H1 (cell line): ENCODE measurements at regions not wholly inside any gene's neighbourhood (a gene's known extent, or its start where the extent isn't known, plus 50 kb on each side); places are given as distances from the start of the nearest gene placed in this dataset.

Source experiments
- CTCF ChIA-PET: fragments of 300-600 bp; sonication (Branson Sonifier 250); formaldehyde crosslinking; loops from one replicate; lab custom pipeline; 2021; ENCODE audit not compliant: partially characterized antibody; lab: Charles Lee
- POLR2A ChIA-PET: fragments of 300-600 bp; sonication (Branson Sonifier 250); formaldehyde crosslinking; loops from one replicate; lab custom pipeline; 2021; ENCODE audit warnings: inconsistent platforms; ENCODE audit not compliant: partially characterized antibody; lab: Charles Lee
- DNase-seq, 2 experiments: peaks; one replicate each; pipeline versions ENCODE4 v3.0.0 to v3.0.0-alpha.2; 2010 to 2022; ENCODE audit warnings: low spot score in 2 of 2, low read depth in 1 of 2, mixed read lengths in 1 of 2
- FAIRE-seq: peaks from 2 replicates; lab custom pipeline; 2011; peaks lifted over from hg19 to GRCh38; lab: Jason Lieb, UNC
- H2AFZ ChIP-seq: 2 replicates; pipeline ENCODE4 v1.8.1; 2012; ENCODE audit warnings: low read length, inconsistent platforms
- H2AK5ac ChIP-seq: 2 replicates; pipeline ENCODE4 v1.6.1; 2013; ENCODE audit warnings: low read depth, low read length
- H2BK120ac ChIP-seq: replicated peaks from 2 replicates; pipeline ENCODE3; 2013; ENCODE audit warnings: low read depth, low read length, inconsistent platforms
- H2BK12ac ChIP-seq: 2 replicates; pipeline ENCODE4 v1.6.1; 2013; ENCODE audit warnings: low read depth, low read length
- H2BK15ac ChIP-seq: 2 replicates; pipeline ENCODE4 v1.6.1; 2013; ENCODE audit warnings: low read length
- H2BK20ac ChIP-seq: 2 replicates; pipeline ENCODE4 v1.6.1; 2013; ENCODE audit warnings: low read length
- H2BK5ac ChIP-seq: 2 replicates; pipeline ENCODE4 v1.6.1; 2013; ENCODE audit warnings: low read depth, low read length
- H3K14ac ChIP-seq: 2 replicates; pipeline ENCODE4 v1.6.1; 2013; ENCODE audit warnings: inconsistent platforms; ENCODE audit not compliant: insufficient read length
- H3K18ac ChIP-seq: 2 replicates; pipeline ENCODE4 v1.6.1; 2013; ENCODE audit warnings: low read length; ENCODE audit errors: extremely low read depth
- H3K23ac ChIP-seq: 2 replicates; pipeline ENCODE4 v1.6.1; 2013; ENCODE audit warnings: inconsistent platforms; ENCODE audit not compliant: insufficient read length
- H3K23me2 ChIP-seq: 2 replicates; pipeline ENCODE4 v1.6.1; 2013; ENCODE audit warnings: low read depth, low read length
- H3K27ac ChIP-seq: 2 replicates; pipeline ENCODE4 v1.6.1; 2011; ENCODE audit warnings: low read depth, low read length, inconsistent platforms
- H3K27me3 ChIP-seq, 4 experiments: replicated peaks in 1 of 4; 1 replicate in 1 of 4; 2 replicates in 3 of 4; pipeline versions ENCODE4 v1.6.1 to v1.8.1; 2011 to 2013; ENCODE audit warnings: low read length in 3 of 4, mild to moderate bottlenecking in 3 of 4, inconsistent platforms in 2 of 4, mixed read lengths in 2 of 4, moderate library complexity in 1 of 4; ENCODE audit not compliant: control insufficient read depth in 3 of 4, insufficient read depth in 3 of 4; ENCODE audit errors: extremely low read depth in 1 of 4
- H3K36me3 ChIP-seq, 4 experiments: 2 replicates each; pipeline versions ENCODE4 v1.6.1 to v1.8.1; 2011 to 2013; ENCODE audit warnings: mild to moderate bottlenecking in 4 of 4, low read length in 3 of 4, moderate library complexity in 2 of 4, control low read depth in 1 of 4, inconsistent platforms in 1 of 4; ENCODE audit not compliant: insufficient read depth in 4 of 4, control insufficient read depth in 2 of 4
- H3K4ac ChIP-seq: replicated peaks from 2 replicates; pipeline ENCODE3; 2013; ENCODE audit warnings: low read length, low read depth, mixed read lengths, inconsistent platforms; ENCODE audit not compliant: insufficient read length
- H3K4me1 ChIP-seq, 4 experiments: replicated peaks in 1 of 4; 1 replicate in 1 of 4; 2 replicates in 3 of 4; pipeline versions ENCODE4 v1.6.1 to v1.8.1; 2011 to 2013; ENCODE audit warnings: low read length in 3 of 4, inconsistent platforms in 2 of 4, mixed read lengths in 1 of 4; ENCODE audit not compliant: insufficient read depth in 4 of 4, control insufficient read depth in 3 of 4
- H3K4me2 ChIP-seq, 2 experiments: 2 replicates each; pipeline versions ENCODE4 v1.6.1 to v1.8.1; 2011 to 2013; ENCODE audit warnings: low read depth in 2 of 2, low read length in 2 of 2, control low read depth in 1 of 2, inconsistent platforms in 1 of 2, mild to moderate bottlenecking in 1 of 2; ENCODE audit not compliant: insufficient read depth in 1 of 2
- H3K4me3 ChIP-seq, 4 experiments: fragments of 200-600, 300-600 bp in 1 of 4; sonication (generic), shearing (Covaris generic), sonication (Bioruptor Twin) in 1 of 4; 2 replicates each; pipeline versions ENCODE4 v1.5.1 to v1.8.1; 2011 to 2016; ENCODE audit warnings: low read length in 4 of 4, low read depth in 3 of 4, control low read depth in 2 of 4, inconsistent platforms in 2 of 4, mild to moderate bottlenecking in 2 of 4, mixed read lengths in 1 of 4, moderate library complexity in 1 of 4; ENCODE audit not compliant: insufficient read depth in 2 of 4; ENCODE audit errors: extremely low read depth in 1 of 4
- H3K56ac ChIP-seq: replicated peaks from 2 replicates; pipeline ENCODE3; 2013; ENCODE audit warnings: low read depth, mild to moderate bottlenecking, mixed read lengths, low read length, inconsistent platforms; ENCODE audit not compliant: insufficient read length
- H3K79me1 ChIP-seq: 2 replicates; pipeline ENCODE4 v1.6.1; 2013; ENCODE audit warnings: low read depth, low read length, control low read depth
- H3K79me2 ChIP-seq, 2 experiments: 2 replicates each; pipeline versions ENCODE4 v1.6.1 to v1.8.1; 2012 to 2013; ENCODE audit warnings: low read length in 2 of 2, mild to moderate bottlenecking in 2 of 2, inconsistent platforms in 1 of 2; ENCODE audit not compliant: insufficient read depth in 2 of 2, control insufficient read depth in 1 of 2
- H3K9ac ChIP-seq, 4 experiments: replicated peaks in 1 of 4; 1 replicate in 1 of 4; 2 replicates in 3 of 4; pipeline versions ENCODE4 v1.6.1 to v1.8.1; 2011 to 2013; ENCODE audit warnings: low read depth in 3 of 4, low read length in 3 of 4, control low read depth in 2 of 4, mild to moderate bottlenecking in 2 of 4, moderate library complexity in 2 of 4, inconsistent platforms in 1 of 4; ENCODE audit errors: extremely low read depth in 1 of 4
- H3K9me3 ChIP-seq, 2 experiments: 2 replicates each; pipeline versions ENCODE4 v1.6.1 to v1.8.1; 2012 to 2013; ENCODE audit warnings: mild to moderate bottlenecking in 2 of 2, moderate library complexity in 2 of 2, control low read depth in 1 of 2, inconsistent platforms in 1 of 2, low read depth in 1 of 2, low read length in 1 of 2, mixed read lengths in 1 of 2; ENCODE audit not compliant: insufficient read depth in 2 of 2
- H4K20me1 ChIP-seq, 2 experiments: replicated peaks in 1 of 2; 2 replicates each; pipeline versions ENCODE3 to v1.8.1; 2011 to 2013; ENCODE audit warnings: inconsistent platforms in 2 of 2, low read length in 2 of 2, mild to moderate bottlenecking in 1 of 2; ENCODE audit not compliant: insufficient read depth in 2 of 2, control insufficient read depth in 1 of 2
- H4K5ac ChIP-seq: 2 replicates; pipeline ENCODE4 v1.6.1; 2013; ENCODE audit warnings: low read length, low read depth, mixed read lengths, inconsistent platforms; ENCODE audit not compliant: insufficient read length
- H4K8ac ChIP-seq: 2 replicates; pipeline ENCODE4 v1.8.0; 2013; ENCODE audit warnings: mild to moderate bottlenecking, moderate library complexity, low read length, inconsistent platforms; ENCODE audit not compliant: insufficient read depth; ENCODE audit errors: extremely low read depth
- H4K91ac ChIP-seq: replicated peaks from 2 replicates; pipeline ENCODE3; 2013; ENCODE audit warnings: low read length, mixed read lengths, inconsistent platforms; ENCODE audit not compliant: insufficient read length
- BRCA1 ChIP-seq: IDR thresholded peaks from 2 replicates; pipeline ENCODE4 v1.6.1; 2012; ENCODE audit warnings: low read depth, low read length, improper control_type of control experiment
- CBX5 ChIP-seq: fragments of 300-800, 300-1000 bp; sonication (generic); IDR thresholded peaks from 2 replicates; pipeline ENCODE4 v1.7.1; 2016; ENCODE audit warnings: antibody characterized with exemption, low read length, low read depth
- CEBPB ChIP-seq: IDR thresholded peaks from 2 replicates; pipeline ENCODE4 v1.6.1; 2012; ENCODE audit warnings: low read depth, low read length
- CREB1 ChIP-seq: IDR thresholded peaks from 2 replicates; pipeline ENCODE4 v1.6.1; 2012; ENCODE audit warnings: inconsistent platforms
- CTCF ChIP-seq, 3 experiments: IDR thresholded peaks; 1 replicate in 2 of 3; 2 replicates in 1 of 3; pipeline versions ENCODE4 v1.5.1 to v1.6.1; 2011; ENCODE audit warnings: low read length in 3 of 3, mild to moderate bottlenecking in 3 of 3, inconsistent platforms in 2 of 3, low read depth in 1 of 3, moderate library complexity in 1 of 3; ENCODE audit not compliant: insufficient read depth in 1 of 3; ENCODE audit errors: control extremely low read depth in 1 of 3
- EZH2 ChIP-seq: fragments of 200-600 bp; sonication (generic); IDR thresholded peaks from 2 replicates; pipeline ENCODE4 v1.7.1; 2012; ENCODE audit warnings: low read depth, mild to moderate bottlenecking, moderate library complexity, low read length, inconsistent platforms; ENCODE audit not compliant: severe bottlenecking
- FOSL1 ChIP-seq: IDR thresholded peaks from 2 replicates; pipeline ENCODE4 v1.6.1; 2011; ENCODE audit warnings: mild to moderate bottlenecking, low read depth, low read length, moderate library complexity; ENCODE audit not compliant: insufficient read depth
- JUND ChIP-seq: IDR thresholded peaks from 2 replicates; pipeline ENCODE4 v1.6.1; 2011; ENCODE audit warnings: mild to moderate bottlenecking, improper control_type of control experiment, low read length
- PHF8 ChIP-seq: fragments of 200-600 bp; sonication (generic); conservative IDR thresholded peaks from 2 replicates; pipeline ENCODE4 v1.7.1; 2012; ENCODE audit warnings: low read depth, mild to moderate bottlenecking, inconsistent platforms, low read length, moderate library complexity
- POLR2A ChIP-seq, 2 experiments: IDR thresholded peaks; 1 replicate in 1 of 2; 2 replicates in 1 of 2; pipeline ENCODE4 v1.6.1; 2011; ENCODE audit warnings: low read depth in 2 of 2, low read length in 2 of 2, mild to moderate bottlenecking in 2 of 2; ENCODE audit errors: control extremely low read depth in 1 of 2
- POLR2AphosphoS5 ChIP-seq: IDR thresholded peaks from 2 replicates; pipeline ENCODE4 v1.6.1; 2011; ENCODE audit warnings: low read depth, low read length
- SP2 ChIP-seq: IDR thresholded peaks from 2 replicates; pipeline ENCODE4 v1.6.1; 2012; ENCODE audit warnings: mild to moderate bottlenecking, low read length, inconsistent platforms
- SUZ12 ChIP-seq: fragments of 200-600 bp; sonication (generic); IDR thresholded peaks from 2 replicates; pipeline ENCODE4 v1.6.1; 2012; ENCODE audit warnings: mild to moderate bottlenecking, inconsistent platforms, low read length, moderate library complexity, mixed read lengths
- TAF1 ChIP-seq: IDR thresholded peaks from 2 replicates; pipeline ENCODE4 v1.6.1; 2011; ENCODE audit warnings: mild to moderate bottlenecking, low read depth, low read length
- YY1 ChIP-seq: IDR thresholded peaks from 2 replicates; pipeline ENCODE4 v1.6.1; 2011; ENCODE audit warnings: low read depth, mild to moderate bottlenecking, low read length
- WGBS, 2 experiments: shearing (Covaris generic) in 1 of 2; methylation state at CpG; one replicate each; pipeline versions ENCODE4 v1.1.6 to v1.1.7; 2013 to 2015; ENCODE audit warnings: low lambda C conversion rate in 2 of 2, mixed read lengths in 2 of 2, inconsistent platforms in 1 of 2, low coverage in 1 of 2, missing lambda C conversion rate in 1 of 2; ENCODE audit not compliant: insufficient replicate concordance in 2 of 2, insufficient coverage in 1 of 2, insufficient read length in 1 of 2; ENCODE audit errors: extremely low coverage in 1 of 2, missing lambda C conversion rate in 1 of 2; 5-methylcytosine and 5-hydroxymethylcytosine counted together

GRCh38 chrX:14303891-14304290, 225.4 kb upstream of the GLRA2 start:
- no peak overlapping the region for H4K91ac ChIP-seq
- no peak overlapping the region for H4K5ac ChIP-seq
- no peaks in the 10 kb centered on the region for H3K4me1 ChIP-seq
- H3K79me1 ChIP-seq, result no peaks in the 10 kb centered on the region
- H4K20me1 ChIP-seq, result no peaks in the 10 kb centered on the region
- H3K36me3 ChIP-seq, result no peaks in the 10 kb centered on the region
- no peak overlapping the region for H3K56ac ChIP-seq
- H4K8ac ChIP-seq, result no peak overlapping the region
- no peaks in the 10 kb centered on the region for H3K23me2 ChIP-seq
- DNase-seq, result no peak
- no peak overlapping the region for H2BK12ac ChIP-seq
- no peak overlapping the region for H3K4me3 ChIP-seq
- no peak overlapping the region for H3K9ac ChIP-seq
- ChIA-PET CTCF (no interaction called here), POLR2A (no interaction called here)
- H3K4me2 ChIP-seq, result no peak overlapping the region
- H3K18ac ChIP-seq, result no peak overlapping the region
- H3K4ac ChIP-seq, result no peak overlapping the region
- no peak overlapping the region for H3K27ac ChIP-seq
- no peak overlapping the region for H2BK120ac ChIP-seq
- 100% methylated on average over 2 of the region's 2 CpGs; no CpG with 5 or more reads in 1 of the 2 experiments for WGBS, 2 experiments
- no peak overlapping the region for H2BK5ac ChIP-seq
- H2BK20ac ChIP-seq, result no peak overlapping the region
- FAIRE-seq, result no peak
- H2AK5ac ChIP-seq, result no peak overlapping the region
- H3K14ac ChIP-seq, result no peak overlapping the region
- no peak overlapping the region for H3K23ac ChIP-seq
- H3K9me3 ChIP-seq, result peaks cover 0 to 3% of the 10 kb centered on the region in 2 experiments; a peak in 1 of 4 replicates
- H3K27me3 ChIP-seq, result no peaks in the 10 kb centered on the region
- no peak overlapping the region for H2BK15ac ChIP-seq
- H3K79me2 ChIP-seq, result no peaks in the 10 kb centered on the region
- no peak overlapping the region for H2AFZ ChIP-seq
- TF ChIP-seq JUND, result no peak
- TF ChIP-seq SP2, result no peak
- no peak for TF ChIP-seq CREB1
- TF ChIP-seq PHF8, result no peak
- no peak for TF ChIP-seq EZH2
- no peak for TF ChIP-seq TAF1
- no peak for TF ChIP-seq CEBPB
- no peak for TF ChIP-seq BRCA1
- no peak for TF ChIP-seq CTCF (IDR thresholded peaks at IDR 0.05; ENCODE audit: control extremely low read depth in 1 of 3, insufficient read depth in 1 of 3, low read depth in 1 of 3, low read length in 3 of 3)
- no peak for TF ChIP-seq POLR2AphosphoS5
- TF ChIP-seq CBX5, result no peak
- TF ChIP-seq YY1, result no peak
- TF ChIP-seq POLR2A (IDR thresholded peaks at IDR 0.05; ENCODE audit: control extremely low read depth in 1 of 2, low read depth in 2 of 2, low read length in 2 of 2), result no peak
- TF ChIP-seq SUZ12, result no peak
- TF ChIP-seq FOSL1, result no peak
